Cardiac muscle cell (in vitro differentiated cells and primary cell): ENCODE measurements at regions not wholly inside any gene's neighbourhood (a gene's known extent, or its start where the extent isn't known, plus 50 kb on each side); places are given as distances from the start of the nearest gene placed in this dataset.
"Not testable (repeated sequence)": the region's sequence is repeated elsewhere in the genome, so short reads cannot be mapped to it uniquely, and the experiment has no call there.

Source experiments
- DNase-seq, 2 donors: peaks; one replicate each; pipeline versions ENCODE4 v3.0.0 to v3.0.0-alpha.2; 2010 to 2017; ENCODE audit warnings: low read depth in 1 of 2, low spot score in 1 of 2
- H3K27ac ChIP-seq: fragments of 200-600 bp; sonication (generic); 2 replicates; pipeline ENCODE4 v1.5.1; 2016
- H3K27me3 ChIP-seq: fragments of 200-600 bp; sonication (generic); 2 replicates; pipeline ENCODE4 v1.6.0; 2016; ENCODE audit warnings: control low read depth
- H3K36me3 ChIP-seq: fragments of 200-600 bp; sonication (generic); 2 replicates; pipeline ENCODE4 v1.5.1; 2016; ENCODE audit warnings: control low read depth
- H3K4me1 ChIP-seq: fragments of 200-600 bp; sonication (generic); 2 replicates; pipeline ENCODE4 v1.8.1; 2017; ENCODE audit warnings: low read depth, mild to moderate bottlenecking, mixed run types
- H3K4me3 ChIP-seq: fragments of 200-600 bp; sonication (generic); 2 replicates; pipeline ENCODE4 v1.5.1; 2016; ENCODE audit warnings: mild to moderate bottlenecking
- H3K9me3 ChIP-seq: fragments of 200-600 bp; sonication (generic); 2 replicates; pipeline ENCODE4 v1.5.1; 2017; ENCODE audit warnings: low read depth, mild to moderate bottlenecking, control low read depth
- CTCF ChIP-seq: IDR thresholded peaks from 2 replicates; pipeline ENCODE4 v1.5.1; 2012; ENCODE audit warnings: low read depth, mild to moderate bottlenecking, low read length

GRCh38 chr3:102715030-102715697 is 280.3 kb downstream of the ZPLD1 start:
- Histone ChIP-seq H3K4me1 (no peaks in the 10 kb centered on the region), H3K36me3 (no peaks in the 10 kb centered on the region), H3K9me3 (no peaks in the 10 kb centered on the region), H3K4me3 (no peak overlapping the region), H3K27me3 (no peaks in the 10 kb centered on the region), H3K27ac (no peak overlapping the region)
- DNase-seq, result no peak
- no peak for TF ChIP-seq CTCF

DNA sequence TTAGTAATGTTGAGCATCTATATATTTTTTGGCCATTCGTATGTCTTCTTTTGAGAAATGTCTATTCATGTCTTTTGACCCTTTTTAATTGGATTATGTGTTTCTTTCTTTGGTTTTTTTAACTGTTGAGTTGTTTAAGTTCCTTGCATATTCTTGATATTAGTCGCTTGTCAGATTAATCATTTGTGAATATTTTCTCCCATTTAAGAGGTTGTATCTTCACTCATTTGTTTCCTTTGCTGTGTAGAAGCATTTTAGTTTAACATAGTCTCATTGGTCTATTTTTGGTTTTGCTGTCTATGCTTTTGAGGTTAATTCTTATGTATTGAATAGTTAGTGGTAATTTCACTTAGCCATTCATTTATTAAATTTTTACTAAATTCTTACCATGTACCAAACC is 283.8 kb downstream of the ZPLD1 start:
- Histone ChIP-seq H3K27me3 (no peaks in the 10 kb centered on the region), H3K36me3 (no peaks in the 10 kb centered on the region), H3K9me3 (no peaks in the 10 kb centered on the region), H3K27ac (no peak overlapping the region), H3K4me1 (no peaks in the 10 kb centered on the region), H3K4me3 (no peak overlapping the region)
- TF ChIP-seq CTCF, result no peak
- no peak for DNase-seq

DNA sequence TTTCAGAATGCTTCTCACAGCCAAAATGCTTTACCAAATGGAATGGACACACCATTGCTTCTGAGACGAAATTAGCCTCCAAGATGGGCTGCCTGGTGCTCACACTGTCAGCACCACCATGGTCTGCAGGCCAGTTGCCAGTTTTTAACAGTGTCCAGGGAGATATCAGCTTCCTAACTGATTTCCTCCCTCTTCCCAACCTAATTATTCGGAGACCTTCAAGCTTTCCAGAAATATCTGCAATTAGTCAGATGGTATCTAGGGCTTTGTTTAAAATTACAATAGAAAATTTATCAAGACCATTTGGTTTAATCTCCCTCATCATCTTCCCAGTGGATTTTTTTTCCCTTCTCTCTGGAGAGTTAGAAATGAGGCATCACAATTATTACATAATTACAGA is 287.5 kb downstream of the ZPLD1 start:
- no peak for TF ChIP-seq CTCF
- no peaks in the 10 kb centered on the region for H3K9me3 ChIP-seq
- no peak for DNase-seq
- H3K36me3 ChIP-seq, result no peaks in the 10 kb centered on the region
- H3K4me3 ChIP-seq, result no peak overlapping the region
- H3K27ac ChIP-seq, result no peak overlapping the region
- no peaks in the 10 kb centered on the region for H3K4me1 ChIP-seq
- H3K27me3 ChIP-seq, result no peaks in the 10 kb centered on the region

DNA sequence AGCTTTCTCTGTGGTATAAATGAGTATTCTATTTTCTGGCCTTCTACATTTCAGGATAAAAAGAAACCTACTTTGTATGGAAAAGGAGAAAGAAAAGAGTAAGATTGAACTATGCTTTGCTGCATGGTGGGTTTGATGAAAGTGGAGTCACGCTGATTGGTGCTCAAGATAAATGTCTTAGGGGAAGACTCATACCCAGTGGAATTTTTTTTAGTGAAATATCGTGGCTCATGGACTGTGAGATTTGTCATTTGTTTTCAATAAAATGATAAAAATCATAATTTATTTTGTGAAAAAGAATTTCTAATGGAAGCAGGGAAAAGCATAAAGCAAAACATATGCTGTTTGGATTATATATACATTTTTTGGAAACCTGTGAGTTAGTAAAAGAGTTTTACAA is 292.5 kb downstream of the ZPLD1 start:
- Histone ChIP-seq H3K4me1 (no peaks in the 10 kb centered on the region), H3K9me3 (no peaks in the 10 kb centered on the region), H3K27ac (no peak overlapping the region), H3K27me3 (no peaks in the 10 kb centered on the region), H3K4me3 (no peak overlapping the region), H3K36me3 (no peaks in the 10 kb centered on the region)
- no peak for TF ChIP-seq CTCF
- DNase-seq, result no peak

GRCh38 chr3:102732581-102732980 is 297.8 kb downstream of the ZPLD1 start:
- DNase-seq, result not testable (repeated sequence)

GRCh38 chr3:102733791-102734563 is 299.2 kb downstream of the ZPLD1 start:
- DNase-seq, result no peak

More at GRCh38 chr3:102732581-102732980, 297.8 kb downstream of the ZPLD1 start:
- not testable (repeated sequence) for H3K27me3 ChIP-seq, H3K27ac ChIP-seq, H3K36me3 ChIP-seq, H3K4me1 ChIP-seq, H3K4me3 ChIP-seq, H3K9me3 ChIP-seq

More at GRCh38 chr3:102733791-102734563, 299.2 kb downstream of the ZPLD1 start:
- H3K4me1 ChIP-seq, result no peaks in the 10 kb centered on the region
- TF ChIP-seq CTCF, result no peak
- no peaks in the 10 kb centered on the region for H3K9me3 ChIP-seq
- H3K27ac ChIP-seq, result no peak overlapping the region
- no peaks in the 10 kb centered on the region for H3K27me3 ChIP-seq
- H3K4me3 ChIP-seq, result no peak overlapping the region
- H3K36me3 ChIP-seq, result no peaks in the 10 kb centered on the region
